Loucy (cell line): ENCODE measurements at regions not wholly inside any gene's neighbourhood (a gene's known extent, or its start where the extent isn't known, plus 50 kb on each side); places are given as distances from the start of the nearest gene placed in this dataset.

Experiments used
- CTCF ChIP-seq: fragments of 200-600 bp; sonication (generic); conservative IDR thresholded peaks from 2 replicates; pipeline ENCODE4 v1.5.1; 2014; ENCODE audit warnings: mild to moderate bottlenecking, antibody characterized with exemption, low read length
- EZH2phosphoT487 ChIP-seq: fragments of 200-600 bp; IDR thresholded peaks from 2 replicates; pipeline ENCODE4 v1.6.1; 2018; ENCODE audit warnings: antibody characterized with exemption, mild to moderate bottlenecking, moderate library complexity, borderline replicate concordance

DNA sequence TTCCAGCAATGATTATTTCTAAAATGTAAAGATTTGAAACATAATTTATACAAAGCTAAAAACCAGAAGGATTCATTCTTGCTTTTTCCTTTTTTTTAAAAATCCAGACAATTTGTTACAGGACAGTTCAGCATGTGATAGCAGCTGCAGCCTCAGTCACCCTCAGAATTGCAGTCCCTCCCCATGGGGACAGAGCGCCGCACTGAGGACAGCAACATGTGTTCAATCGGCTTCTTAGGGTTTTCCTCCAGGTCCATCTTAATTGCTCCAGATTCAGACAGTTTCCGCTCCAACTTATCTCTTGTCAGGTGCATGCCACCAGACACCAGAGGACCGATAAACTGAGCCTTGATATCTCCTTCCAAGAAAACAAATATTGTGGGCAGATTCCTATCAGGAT is 134.9 kb upstream of the TBC1D5 start:
- no peak for TF ChIP-seq CTCF
- TF ChIP-seq EZH2phosphoT487 = no peak
